NCI-H1417 treated with DMSO at 0.1 percent for 48 hours (cell line): ENCODE measurements at regions not wholly inside any gene's neighbourhood (a gene's known extent, or its start where the extent isn't known, plus 50 kb on each side); places are given as distances from the start of the nearest gene placed in this dataset.

Experiments used
- DNase-seq: peaks from one replicate; lab custom pipeline; 2025; lab: John Stamatoyannopoulos, UW

- DNase-seq: no peak
Observed at GRCh38 chr1:90650401-90650800, 66.7 kb downstream of the BARHL2 start.

DNA sequence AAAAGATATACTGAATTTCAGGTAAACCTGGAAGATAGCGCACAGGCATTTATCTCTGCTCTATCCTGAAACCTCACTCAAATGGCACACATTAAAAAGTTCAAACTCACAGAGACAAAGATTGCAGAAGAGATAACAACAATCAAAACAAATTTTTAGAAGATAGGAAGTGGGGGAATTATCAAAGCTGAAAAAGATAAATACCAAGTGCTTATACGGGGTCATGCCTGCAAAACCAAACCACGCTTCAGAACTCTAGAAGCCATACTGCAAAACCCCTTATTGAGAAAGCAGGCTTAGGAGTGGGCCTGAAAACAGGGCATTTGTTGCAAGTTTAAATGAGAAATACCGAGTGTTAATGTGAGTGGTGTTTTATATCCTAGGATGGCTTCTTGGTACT is 76.8 kb downstream of the BARHL2 start:
- no peak for DNase-seq

- DNase-seq: no peak
Observed at GRCh38 chr1:90622666-90623065, 94.4 kb downstream of the BARHL2 start.

- DNase-seq: no peak
Observed at GRCh38 chr1:90621986-90622385, 95.1 kb downstream of the BARHL2 start.

GRCh38 chr1:90616395-90616794 is 100.7 kb downstream of the BARHL2 start:
- no peak for DNase-seq

GRCh38 chr1:90614872-90615271 is 102.2 kb downstream of the BARHL2 start:
- DNase-seq: no peak

GRCh38 chr1:90613371-90613770 is 103.7 kb downstream of the BARHL2 start:
- peak; percentile 7 for DNase-seq

DNA sequence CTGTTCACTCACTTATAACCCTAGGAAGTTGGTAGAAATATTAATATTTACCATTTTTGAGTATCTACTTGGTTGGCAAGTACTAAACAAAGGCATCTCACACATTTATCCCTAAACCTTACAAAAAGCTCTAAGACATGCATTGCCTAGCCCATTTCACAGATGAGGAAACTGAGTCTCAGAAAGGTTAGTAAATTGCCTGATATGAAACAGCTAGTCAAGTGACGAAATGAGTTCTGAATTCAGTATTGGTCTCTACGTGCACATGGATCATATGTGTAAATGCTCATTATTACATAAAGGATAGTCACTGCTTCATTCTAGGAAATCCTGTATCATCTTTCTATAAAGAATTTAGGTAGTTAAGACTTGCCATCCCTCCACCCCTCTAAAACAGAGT is 105.1 kb downstream of the BARHL2 start:
- no peak for DNase-seq

DNA sequence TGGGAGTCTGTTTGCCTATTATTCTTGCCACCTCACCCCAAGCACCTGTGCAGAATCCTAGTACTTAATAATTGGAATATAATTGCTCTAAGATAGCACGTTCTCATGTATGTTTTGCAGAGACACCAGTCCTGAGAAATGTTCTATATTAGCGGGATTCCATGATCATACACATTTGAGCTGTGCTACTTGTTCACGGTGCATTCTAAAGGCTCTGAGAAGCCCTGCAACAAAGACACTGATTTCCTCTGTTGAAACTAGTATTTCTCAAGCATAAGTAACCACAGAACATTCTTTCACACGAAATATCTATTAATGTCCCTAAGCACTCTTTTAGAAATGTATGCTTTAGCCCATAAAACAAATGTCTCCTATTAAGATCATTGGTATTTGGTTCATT is 109.4 kb downstream of the BARHL2 start:
- DNase-seq: no peak

GRCh38 chr1:90605070-90605469 is 112.0 kb downstream of the BARHL2 start:
- no peak for DNase-seq

DNA sequence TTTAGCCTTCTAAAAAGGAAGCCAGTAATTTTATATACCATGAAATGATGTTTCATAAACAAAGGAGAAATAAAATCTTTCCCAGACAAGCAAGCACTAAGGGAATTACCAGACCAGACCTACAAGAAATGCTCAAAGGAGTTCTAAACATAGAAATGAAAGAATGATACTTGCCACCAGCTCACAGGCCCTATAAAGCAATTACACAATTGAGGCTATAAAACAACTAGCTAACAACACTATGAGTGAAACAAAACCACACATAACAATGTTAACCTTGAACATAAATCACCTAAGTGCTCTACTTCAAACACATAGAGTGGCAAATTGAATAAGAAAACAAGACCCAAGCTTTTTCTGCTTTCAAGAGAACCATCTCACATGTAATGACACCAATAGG is 123.8 kb downstream of the BARHL2 start:
- no peak for DNase-seq

- no peak for DNase-seq
Observed at GRCh38 chr1:90591970-90592356, 125.1 kb downstream of the BARHL2 start.

- DNase-seq: no peak
Observed at GRCh38 chr1:90591355-90591969, 125.6 kb downstream of the BARHL2 start.

DNA sequence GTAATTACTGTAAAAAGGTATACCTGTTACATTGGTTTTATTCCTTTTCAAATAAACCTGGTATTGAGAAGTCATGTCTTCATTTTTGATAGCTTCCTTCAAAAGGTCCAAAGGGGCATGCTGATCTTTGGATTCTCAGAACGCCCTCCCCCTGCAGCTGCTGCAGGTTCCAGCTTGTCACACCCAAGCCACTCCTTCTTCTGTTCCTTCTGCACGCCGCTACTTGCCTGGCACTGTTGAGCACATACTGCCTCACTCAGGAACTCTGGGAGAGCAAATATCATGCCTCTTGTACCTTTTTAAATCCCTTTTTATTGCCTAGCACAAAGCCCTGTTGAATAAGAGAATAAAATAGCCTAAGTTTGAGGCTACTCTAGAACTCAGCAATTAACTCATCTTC is 136.9 kb downstream of the BARHL2 start:
- DNase-seq: no peak

GRCh38 chr1:90579212-90579802 is 137.8 kb downstream of the BARHL2 start:
- DNase-seq: peak; percentile 11

- no peak for DNase-seq
Observed at GRCh38 chr1:90574692-90575370, 142.3 kb downstream of the BARHL2 start.

DNA sequence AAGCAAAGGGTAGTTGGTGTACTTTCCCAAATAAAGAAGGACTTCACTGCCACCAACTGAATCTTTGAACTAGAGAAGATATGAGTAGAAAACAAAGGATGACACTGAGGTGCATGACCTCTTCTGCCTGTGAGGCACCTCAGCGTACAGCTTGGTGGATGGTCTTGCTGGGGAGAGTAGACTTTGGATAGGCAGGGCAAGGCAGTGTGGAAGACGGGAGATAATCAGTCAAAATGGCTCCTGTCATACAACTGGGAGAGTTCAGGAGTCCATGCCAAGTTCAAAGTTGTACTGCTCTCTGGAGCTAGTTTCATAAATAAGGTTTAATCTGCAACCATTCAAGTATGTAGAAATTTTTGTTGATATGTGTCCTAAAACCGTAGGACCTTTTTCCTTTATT is 143.4 kb downstream of the BARHL2 start:
- no peak for DNase-seq

DNA sequence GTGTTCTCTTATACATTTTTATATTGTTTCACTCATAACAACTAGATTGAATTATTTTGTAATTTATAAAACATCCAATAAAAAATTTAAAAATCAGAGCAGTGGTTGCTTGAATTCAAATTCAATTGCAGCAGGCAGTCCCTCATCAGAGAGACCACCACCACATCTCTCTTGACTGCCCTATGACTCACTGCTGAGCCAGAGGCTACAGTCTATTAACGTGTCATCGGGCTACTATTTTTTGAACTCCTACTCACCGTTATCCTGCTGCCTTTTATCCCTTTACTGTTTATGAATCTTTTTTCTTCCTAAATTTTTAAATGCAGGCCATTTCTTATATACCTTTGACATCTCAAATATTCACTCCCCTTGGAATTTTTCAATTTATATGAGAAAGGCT is 144.7 kb downstream of the BARHL2 start:
- DNase-seq: no peak

DNA sequence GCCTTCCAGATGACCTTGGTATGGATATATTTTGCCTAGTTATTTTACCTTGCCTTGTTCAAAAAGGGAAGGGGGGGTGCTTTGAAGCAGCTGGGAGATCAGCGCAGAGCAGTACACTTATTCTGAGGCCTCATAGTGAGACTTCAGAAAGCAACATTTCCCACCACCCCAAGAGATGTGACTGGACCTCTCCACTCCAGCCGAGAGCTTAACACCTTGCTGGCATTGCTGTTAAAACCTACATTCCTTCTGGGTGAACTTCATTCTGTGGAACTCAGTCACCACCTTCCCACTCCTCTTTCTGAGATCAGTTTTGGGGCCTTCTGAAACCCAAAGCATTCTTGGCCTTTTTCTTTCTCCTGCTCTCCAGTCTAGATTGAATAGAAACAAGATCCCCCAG is 148.7 kb downstream of the BARHL2 start:
- DNase-seq: no peak

DNA sequence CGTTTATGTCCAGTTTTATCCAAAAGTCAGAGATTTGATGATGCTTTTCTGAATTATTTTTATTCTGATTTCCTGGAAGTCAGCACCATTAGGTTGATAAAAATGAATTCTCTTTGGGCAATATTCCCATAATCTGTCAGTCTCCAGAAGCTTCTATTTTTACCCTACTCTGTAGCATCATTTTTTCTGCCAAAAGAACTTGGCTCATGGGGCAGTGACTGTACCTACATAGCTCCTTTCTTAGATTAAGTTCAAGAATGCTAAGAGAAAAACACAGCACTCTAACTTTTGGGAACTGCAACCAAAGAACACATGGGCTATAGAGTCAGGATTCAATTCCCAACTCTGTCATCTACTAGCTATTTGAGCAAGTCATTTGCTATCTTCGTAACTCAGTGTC is 152.9 kb downstream of the BARHL2 start:
- DNase-seq: no peak

GRCh38 chr1:90562892-90563291 is 154.2 kb downstream of the BARHL2 start:
- DNase-seq: no peak

DNA sequence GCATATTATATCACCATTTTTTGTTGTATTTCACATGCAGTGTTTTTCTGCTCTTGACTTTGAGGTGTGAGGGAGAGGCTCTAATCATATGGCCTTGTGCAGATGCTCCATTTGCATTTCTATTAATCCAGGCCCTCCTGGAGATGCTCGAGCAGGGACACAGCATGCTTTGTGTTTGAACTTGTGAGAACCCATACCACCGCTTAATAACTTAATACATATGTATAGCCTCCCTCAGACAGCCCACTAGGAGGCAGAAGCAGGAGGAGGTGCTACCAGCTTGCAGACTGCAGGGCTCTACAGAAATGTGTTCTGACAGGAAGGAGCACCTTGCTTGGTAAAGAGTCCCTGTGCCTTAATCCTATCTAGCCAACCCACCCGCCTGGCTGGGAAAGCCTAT is 155.2 kb downstream of the BARHL2 start:
- DNase-seq: no peak

DNA sequence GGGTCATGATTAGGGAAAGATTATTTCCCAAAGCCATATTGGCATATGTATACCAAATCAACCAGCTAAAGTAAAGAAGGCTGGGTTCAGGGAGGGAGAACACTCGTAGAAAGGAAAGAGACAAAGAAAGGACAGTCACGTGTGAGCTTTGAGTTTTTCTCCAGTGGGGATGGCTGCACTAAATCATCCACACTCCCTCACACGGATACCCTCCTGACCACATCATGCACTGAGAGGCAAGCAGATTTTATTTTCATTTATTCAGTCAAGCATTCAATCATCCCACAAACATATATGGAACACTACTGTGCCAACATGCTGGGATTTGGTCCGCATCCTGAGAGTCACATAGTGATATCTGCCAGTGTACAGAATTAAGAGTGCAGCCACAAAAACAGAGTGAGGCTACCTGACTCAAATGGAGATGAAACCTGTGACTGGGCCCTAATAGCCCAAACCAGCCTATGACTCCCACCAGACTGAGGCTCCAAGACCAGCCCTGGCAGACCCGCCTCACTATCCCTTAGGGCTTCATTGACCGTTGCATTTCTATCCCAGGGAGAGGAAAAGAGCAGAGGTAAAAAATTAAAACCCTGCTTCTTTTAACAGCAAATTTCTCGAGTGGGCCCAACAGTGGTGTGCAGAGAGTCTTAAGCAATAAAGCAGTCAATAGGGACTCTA is 155.9 kb downstream of the BARHL2 start:
- DNase-seq: no peak
